NCI-H446 (cell line): ENCODE measurements at regions not wholly inside any gene's neighbourhood (a gene's known extent, or its start where the extent isn't known, plus 50 kb on each side); places are given as distances from the start of the nearest gene placed in this dataset.
"Not testable (repeated sequence)": the region's sequence is repeated elsewhere in the genome, so short reads cannot be mapped to it uniquely, and the experiment has no call there.

Source experiments
- DNase-seq, 2 experiments: peaks; one replicate each; lab custom pipeline; 2025; lab: John Stamatoyannopoulos, UW

- DNase-seq = not testable (repeated sequence)
Measured at GRCh38 chr10:63848871-63849270, 327.7 kb downstream of the REEP3 start.

- DNase-seq = no peak
Measured at GRCh38 chr10:63862860-63863259, 341.7 kb downstream of the REEP3 start.

- no peak for DNase-seq
Measured at GRCh38 chr10:63865210-63865609, 344.0 kb downstream of the REEP3 start.

GRCh38 chr10:63866075-63866746, 345.0 kb downstream of the REEP3 start:
- peak; percentile 26 to 70 for DNase-seq

GRCh38 chr10:63866747-63867140, 345.5 kb downstream of the REEP3 start:
- DNase-seq = peak in 1 of 2 experiments; percentile 24

GRCh38 chr10:63878428-63878827, 357.2 kb downstream of the REEP3 start:
- DNase-seq = no peak

- DNase-seq = no peak
Measured at GRCh38 chr10:63883861-63884260, 362.7 kb downstream of the REEP3 start.

- DNase-seq = no peak
Measured at GRCh38 chr10:63884426-63884825, 363.2 kb downstream of the REEP3 start.

GRCh38 chr10:63885156-63885555, 364.0 kb downstream of the REEP3 start:
- DNase-seq = no peak

GRCh38 chr10:63886281-63887022, 365.3 kb downstream of the REEP3 start:
- DNase-seq = no peak

- peak in 1 of 2 experiments; percentile 47 for DNase-seq
Measured at GRCh38 chr10:63887023-63887589, 365.9 kb downstream of the REEP3 start.

GRCh38 chr10:63887600-63888370, 366.6 kb downstream of the REEP3 start:
- DNase-seq = no peak

- DNase-seq = peak in 1 of 2 experiments; percentile 10
Measured at GRCh38 chr10:63889803-63890202, 368.6 kb downstream of the REEP3 start.

GRCh38 chr10:63896992-63897391, 375.8 kb downstream of the REEP3 start:
- no peak for DNase-seq

- DNase-seq = no peak
Measured at GRCh38 chr10:63899673-63900300, 378.6 kb downstream of the REEP3 start.

- DNase-seq = peak in 1 of 2 experiments; percentile 7
Measured at GRCh38 chr10:63901228-63901627, 380.0 kb downstream of the REEP3 start.

GRCh38 chr10:63901881-63902280, 380.7 kb downstream of the REEP3 start:
- DNase-seq = peak in 1 of 2 experiments; percentile 27

GRCh38 chr10:63910806-63911205, 389.6 kb downstream of the REEP3 start:
- DNase-seq = no peak

GRCh38 chr10:63915240-63915639, 394.0 kb downstream of the REEP3 start:
- no peak for DNase-seq

GRCh38 chr10:63917363-63917762, 396.2 kb downstream of the REEP3 start:
- peak in 1 of 2 experiments; percentile 31 for DNase-seq

GRCh38 chr10:63919575-63920279, 398.5 kb downstream of the REEP3 start:
- no peak for DNase-seq
